HG03064 (cell line): ENCODE measurements at regions not wholly inside any gene's neighbourhood (a gene's known extent, or its start where the extent isn't known, plus 50 kb on each side); places are given as distances from the start of the nearest gene placed in this dataset.

Experiments
- ATAC-seq: cut with Tn5 transposase; IDR thresholded peaks from one replicate; pipeline ENCODE4 v1.9.1; 2021; ENCODE audit warnings: low read depth; ENCODE audit not compliant: unreplicated experiment

GRCh38 chr20:11192106-11192505, 518.3 kb upstream of the JAG1 start:
- ATAC-seq: no peak

- ATAC-seq: no peak
These were observed 519.4 kb upstream of the JAG1 start for GRCh38 chr20:11193241-11193640.

GRCh38 chr20:11195169-11195568, 521.4 kb upstream of the JAG1 start:
- no peak for ATAC-seq

- no peak for ATAC-seq
These were observed 522.2 kb upstream of the JAG1 start for GRCh38 chr20:11195899-11196558.

- no peak for ATAC-seq
These were observed 524.1 kb upstream of the JAG1 start for GRCh38 chr20:11197851-11198250.

- ATAC-seq: no peak
These were observed 526.6 kb upstream of the JAG1 start for GRCh38 chr20:11200423-11200822.

GRCh38 chr20:11204926-11205768, 531.3 kb upstream of the JAG1 start:
- no peak for ATAC-seq

- ATAC-seq: no peak
These were observed 532.1 kb upstream of the JAG1 start for GRCh38 chr20:11205769-11206362.

- ATAC-seq: no peak
These were observed 534.1 kb upstream of the JAG1 start for GRCh38 chr20:11207749-11208502.

- no peak for ATAC-seq
These were observed 536.8 kb upstream of the JAG1 start for GRCh38 chr20:11210611-11211010.

- ATAC-seq: no peak
These were observed 538.5 kb upstream of the JAG1 start for GRCh38 chr20:11212272-11212671.

GRCh38 chr20:11212902-11213301, 539.1 kb upstream of the JAG1 start:
- no peak for ATAC-seq

GRCh38 chr20:11214256-11214840, 540.5 kb upstream of the JAG1 start:
- no peak for ATAC-seq

- ATAC-seq: no peak
These were observed 542.9 kb upstream of the JAG1 start for GRCh38 chr20:11216451-11217314.

GRCh38 chr20:11217326-11218172, 543.8 kb upstream of the JAG1 start:
- no peak for ATAC-seq

GRCh38 chr20:11218173-11218680, 544.4 kb upstream of the JAG1 start:
- no peak for ATAC-seq

GRCh38 chr20:11219192-11219591, 545.4 kb upstream of the JAG1 start:
- ATAC-seq: no peak

- ATAC-seq: no peak
These were observed 547.2 kb upstream of the JAG1 start for GRCh38 chr20:11221046-11221445.

GRCh38 chr20:11222243-11222642, 548.4 kb upstream of the JAG1 start:
- ATAC-seq: no peak
